NB4 (cell line): ENCODE measurements at regions not wholly inside any gene's neighbourhood (a gene's known extent, or its start where the extent isn't known, plus 50 kb on each side); places are given as distances from the start of the nearest gene placed in this dataset.

ENCODE experiments used
- CTCF ChIP-seq: IDR thresholded peaks from one replicate; pipeline ENCODE4 v1.5.1; 2012; ENCODE audit warnings: low read depth, low read length
- MAX ChIP-seq: IDR thresholded peaks from 2 replicates; pipeline ENCODE4 v1.6.1; 2011; ENCODE audit warnings: low read depth, low read length

DNA sequence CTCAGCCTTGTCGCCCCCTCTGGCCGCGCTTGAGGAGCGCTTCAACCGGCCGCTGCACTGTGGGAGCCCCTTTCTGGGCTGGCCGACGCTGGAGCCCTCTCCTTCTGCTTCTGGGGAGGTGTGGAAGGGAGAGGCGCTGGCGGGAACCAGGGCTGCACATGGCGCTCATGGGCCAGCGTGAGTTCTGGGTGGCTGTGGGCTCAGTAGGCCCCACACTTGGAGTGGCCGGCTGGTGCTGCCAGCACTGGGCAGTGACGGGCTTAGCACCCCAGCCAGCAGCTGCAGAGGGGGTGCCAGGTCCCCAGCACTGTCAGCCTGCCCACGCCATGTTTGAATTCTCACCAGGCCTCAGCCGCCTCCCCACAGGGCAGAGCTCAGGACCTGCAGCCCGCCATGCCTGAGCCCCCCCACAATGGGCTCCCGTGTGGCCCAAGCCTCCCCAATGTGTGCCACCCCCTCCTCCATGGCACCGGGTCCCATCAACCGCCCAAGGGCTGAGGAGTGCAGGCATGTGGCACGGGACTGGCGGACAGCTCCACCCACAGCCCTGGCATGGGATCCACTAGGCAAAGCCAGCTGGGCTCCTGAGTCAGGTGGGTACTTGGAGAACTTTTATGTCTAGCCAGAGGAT, 615.2 kb downstream of the TRIML1 start:
- no peak for TF ChIP-seq CTCF
- no peak for TF ChIP-seq MAX
